ENCODE measurements at regions not wholly inside any gene's neighbourhood (a gene's known extent, or its start where the extent isn't known, plus 50 kb on each side); places are given as distances from the start of the nearest gene placed in this dataset.

GRCh38 chr13:26971990-26972887 is 199.4 kb downstream of the USP12 start:
- ChIA-PET POLR2A (no interaction called here), CTCF (interaction anchor here (0.7 to 3.3 kb wide), 9 partner anchors 9 to 390 kb away, joined by 3 to 10 read pairs (median 4); no protein-coding TSS in a partner anchor)

GRCh38 chr13:26968431-26969341 is 202.9 kb downstream of the USP12 start:
- no peak for TF ChIP-seq CTCF (IDR thresholded peaks at IDR 0.05; ENCODE audit: insufficient read depth, low read length, missing control alignments)
- CTCF ChIA-PET: interaction anchor here (1.5 to 5.0 kb wide), 2 partner anchors 22 to 393 kb away, joined by 6 to 22 read pairs; no protein-coding TSS in a partner anchor

More at GRCh38 chr13:26971990-26972887, 199.4 kb downstream of the USP12 start:
- DNase-seq (ENCODE audit: low read depth, low spot score): no peak
- H3K4me3 ChIP-seq (ENCODE audit: low read depth, low read length): no peak overlapping the region
- TF ChIP-seq CTCF (IDR thresholded peaks at IDR 0.05; ENCODE audit: insufficient read depth, low read length, missing control alignments): peak; percentile 36

GRCh38 chr13:26967119-26968038 is 204.2 kb downstream of the USP12 start:
- H3K4me3 ChIP-seq (ENCODE audit: low read depth, low read length): no peak overlapping the region
- TF ChIP-seq CTCF (IDR thresholded peaks at IDR 0.05; ENCODE audit: insufficient read depth, low read length, missing control alignments): no peak
- POLR2A ChIA-PET: no interaction called here
- CTCF ChIA-PET: interaction anchor here (1.3 to 5.0 kb wide), 4 partner anchors 21 to 394 kb away, joined by 3 to 22 read pairs (median 11); no protein-coding TSS in a partner anchor
- DNase-seq (ENCODE audit: low read depth, low spot score): no peak

More at GRCh38 chr13:26968431-26969341, 202.9 kb downstream of the USP12 start:
- POLR2A ChIA-PET: no interaction called here
- no peak overlapping the region for H3K4me3 ChIP-seq (ENCODE audit: low read depth, low read length)
- DNase-seq (ENCODE audit: low read depth, low spot score): no peak

GRCh38 chr13:26966701-26967080 is 204.9 kb downstream of the USP12 start:
- POLR2A ChIA-PET: no interaction called here
- no peak for DNase-seq (ENCODE audit: low read depth, low spot score)
- TF ChIP-seq CTCF (IDR thresholded peaks at IDR 0.05; ENCODE audit: insufficient read depth, low read length, missing control alignments): no peak

GRCh38 chr13:26965952-26966700 is 205.5 kb downstream of the USP12 start:
- no peak for DNase-seq (ENCODE audit: low read depth, low spot score)
- no peak for TF ChIP-seq CTCF (IDR thresholded peaks at IDR 0.05; ENCODE audit: insufficient read depth, low read length, missing control alignments)
- ChIA-PET CTCF (interaction anchor here (0.9 to 5.0 kb wide), 4 partner anchors 19 to 393 kb away, joined by 3 to 22 read pairs (median 10); no protein-coding TSS in a partner anchor), POLR2A (no interaction called here)
- no peak overlapping the region for H3K4me3 ChIP-seq (ENCODE audit: low read depth, low read length)

More at GRCh38 chr13:26966701-26967080, 204.9 kb downstream of the USP12 start:
- no peak overlapping the region for H3K4me3 ChIP-seq (ENCODE audit: low read depth, low read length)
- CTCF ChIA-PET: interaction anchor here (1.3 to 5.0 kb wide), 3 partner anchors 20 to 393 kb away, joined by 3 to 22 read pairs (median 16); no protein-coding TSS in a partner anchor
